Stimulated activated CD4-positive, alpha-beta T cell treated with anti-CD3 and anti-CD28 coated beads, Interleukin-4, amount 100 ng/mL, for 24 hours (primary cell): ENCODE measurements at regions not wholly inside any gene's neighbourhood (a gene's known extent, or its start where the extent isn't known, plus 50 kb on each side); places are given as distances from the start of the nearest gene placed in this dataset.

Experiments
- DNase-seq: peaks from one replicate; pipeline ENCODE4 v3.0.0-alpha.2; 2020

DNA sequence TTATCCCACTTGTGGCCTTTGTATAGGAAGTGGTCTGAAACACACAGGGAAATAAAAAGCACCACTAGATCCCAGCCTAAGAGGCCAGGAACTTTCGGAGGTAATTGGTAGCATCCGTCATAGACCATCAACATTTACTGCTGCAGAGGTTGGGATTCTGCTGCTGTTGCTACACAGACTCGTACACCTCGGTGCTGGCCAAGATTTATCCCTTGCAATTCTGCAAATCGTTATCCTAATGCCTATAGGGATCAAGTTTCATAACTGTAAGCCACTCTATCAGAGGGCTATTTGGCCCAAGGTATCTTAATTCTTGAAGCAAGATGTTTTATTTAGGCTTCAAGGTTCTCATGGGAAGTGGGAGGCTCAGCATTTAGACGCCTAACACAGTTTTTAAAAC, 913.6 kb downstream of the GALC start:
- DNase-seq, result no peak

DNA sequence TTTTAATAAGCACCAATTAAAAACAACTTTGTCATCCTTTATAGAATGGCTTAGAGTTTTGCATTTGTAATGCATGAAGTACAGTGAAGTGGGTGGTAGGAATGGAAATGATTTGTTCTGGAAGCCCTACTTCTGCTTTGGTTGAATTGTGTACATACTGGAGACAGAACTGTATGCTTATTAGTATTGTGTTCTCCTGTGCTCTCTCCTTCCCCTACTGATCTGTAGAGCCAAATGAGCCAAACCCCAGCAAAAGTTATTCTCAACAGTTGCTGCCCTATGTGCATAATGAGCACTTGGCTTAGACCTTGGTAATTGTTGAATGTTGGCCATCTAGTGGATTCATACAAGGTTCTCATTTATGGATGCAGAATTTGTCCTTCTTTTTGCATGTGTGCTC, 916.1 kb downstream of the GALC start:
- DNase-seq, result no peak

DNA sequence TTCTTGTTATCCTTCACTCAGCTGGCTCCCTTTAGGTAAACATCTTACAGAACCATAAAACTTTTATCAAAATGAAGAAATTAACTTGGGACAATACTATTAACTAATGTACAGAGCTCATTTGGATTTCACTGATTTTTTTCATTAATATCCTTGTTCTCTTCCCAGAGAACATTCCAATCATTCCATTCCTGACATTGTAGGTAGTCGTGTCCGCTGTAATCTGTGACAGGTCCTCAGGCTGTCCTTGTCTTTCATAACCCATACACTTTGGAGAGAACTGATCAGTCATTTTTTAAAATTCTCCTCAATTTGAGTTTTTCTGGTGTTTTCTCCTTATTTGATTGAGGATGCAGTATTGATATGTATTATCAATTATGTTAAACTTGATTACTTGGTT, 916.8 kb downstream of the GALC start:
- DNase-seq, result no peak

DNA sequence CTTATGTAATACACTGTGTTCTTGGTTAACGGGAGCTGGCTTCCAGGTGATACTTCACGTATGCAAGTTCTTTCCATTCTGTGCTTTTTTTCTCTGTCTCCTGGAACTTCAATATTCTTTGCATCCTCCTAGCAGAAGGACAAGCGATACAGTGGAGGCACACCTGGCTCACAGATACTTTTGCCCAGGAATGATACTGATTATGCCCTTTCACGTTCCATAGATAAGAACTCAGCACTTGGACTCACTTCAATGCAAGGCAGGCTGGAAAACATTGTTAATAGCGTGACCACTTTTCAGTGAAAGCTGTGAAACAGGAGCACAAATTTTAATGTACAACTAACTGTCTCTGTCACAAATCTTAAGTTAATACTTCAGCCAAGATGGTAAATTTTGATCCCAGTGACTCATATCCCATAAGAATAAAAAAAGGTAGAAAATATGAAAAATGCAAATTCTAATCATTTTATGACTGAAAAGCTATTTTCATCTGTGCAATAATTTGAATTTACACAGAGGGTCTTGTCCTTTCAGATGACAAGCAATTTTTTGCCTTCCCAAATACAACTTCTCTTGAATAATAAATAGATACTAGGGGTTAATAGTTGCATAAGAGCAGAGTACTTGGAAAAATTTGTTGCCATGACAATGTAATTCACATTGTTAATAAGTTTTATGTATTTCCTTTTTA, 919.0 kb downstream of the GALC start:
- no peak for DNase-seq

DNA sequence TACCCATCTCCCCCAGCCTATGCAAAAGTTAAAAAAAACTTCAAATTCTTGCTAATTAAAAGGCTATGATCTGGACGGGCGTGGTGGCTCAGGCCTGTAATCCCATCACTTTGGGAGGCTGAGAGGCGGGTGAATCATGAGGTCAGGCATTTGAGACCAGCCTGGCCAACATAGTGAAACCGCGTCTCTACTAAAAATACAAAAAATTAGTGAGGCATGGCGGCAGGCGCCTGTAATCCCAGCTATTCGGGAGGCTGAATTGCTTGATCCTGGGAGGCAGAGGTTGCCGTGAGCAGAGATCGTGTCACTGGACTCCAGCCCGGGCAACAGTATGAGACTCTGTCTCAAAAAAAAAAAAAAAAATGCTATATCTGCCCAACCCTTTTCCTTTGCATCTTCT, 925.4 kb downstream of the GALC start:
- no peak for DNase-seq

DNA sequence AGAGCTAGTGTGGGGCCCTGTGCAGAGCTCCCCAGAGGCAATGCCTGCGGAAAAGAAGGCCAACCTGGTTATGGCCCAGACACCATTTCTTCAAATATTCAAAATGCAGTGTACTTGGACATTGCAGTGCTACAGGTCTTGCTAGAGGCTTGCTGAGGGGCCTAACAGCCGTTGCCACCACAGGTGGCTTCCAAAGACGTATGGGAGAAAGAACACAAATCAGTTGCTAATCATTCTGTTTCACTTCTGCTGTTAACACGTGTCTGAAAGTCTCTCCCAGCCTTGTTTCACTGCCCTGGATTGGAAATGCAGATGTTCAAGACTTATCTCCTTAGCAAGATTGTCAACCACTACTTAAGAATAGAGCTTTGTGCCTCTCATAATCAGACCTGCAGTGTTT, 925.9 kb downstream of the GALC start:
- DNase-seq, result no peak

DNA sequence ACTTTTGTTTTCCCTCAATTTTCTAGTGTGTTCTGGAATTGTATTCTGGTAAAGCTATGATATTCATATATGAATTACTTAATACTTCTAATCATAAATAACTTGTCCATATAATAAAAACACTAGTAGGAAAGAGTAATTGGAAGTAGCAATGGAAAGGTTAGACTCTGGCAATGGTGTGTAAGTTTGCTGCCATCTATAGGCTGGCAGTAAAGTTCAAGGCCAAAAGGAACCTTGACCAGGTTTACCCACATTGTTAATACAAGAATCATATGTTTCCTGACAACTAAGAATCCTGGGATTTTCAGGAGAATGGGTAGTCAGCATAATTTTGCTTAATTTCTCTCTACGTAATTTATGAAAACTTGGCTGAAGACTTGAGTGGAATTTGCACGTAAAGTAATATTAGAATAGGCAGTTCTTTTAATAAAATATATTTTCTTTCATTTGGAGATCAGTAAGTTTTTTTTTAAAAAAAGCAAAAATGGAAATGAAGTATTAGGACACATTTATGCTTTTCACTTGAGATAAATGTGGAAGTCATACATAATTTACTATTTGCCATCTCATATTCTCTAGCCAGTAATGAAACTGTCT, 926.7 kb downstream of the GALC start:
- DNase-seq, result no peak

DNA sequence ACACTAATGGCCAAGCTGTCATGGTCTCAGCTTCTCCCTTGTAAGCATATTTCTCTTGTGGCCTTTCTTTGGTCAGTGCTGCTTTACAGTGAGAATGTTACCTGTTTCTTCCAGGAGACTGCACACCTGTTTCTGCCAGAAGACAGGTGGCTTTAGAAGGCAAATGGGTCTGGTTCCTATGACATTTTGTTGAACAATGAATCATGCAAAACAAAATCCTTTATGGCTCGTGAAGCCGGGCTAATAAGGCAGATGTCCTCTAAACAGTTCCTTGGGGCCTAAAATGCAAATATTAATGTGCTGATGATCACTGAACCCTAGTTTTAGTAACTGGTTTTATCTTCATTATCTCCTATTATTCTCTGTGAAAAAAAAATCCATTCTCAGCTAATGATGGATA, 927.6 kb downstream of the GALC start:
- DNase-seq, result no peak

DNA sequence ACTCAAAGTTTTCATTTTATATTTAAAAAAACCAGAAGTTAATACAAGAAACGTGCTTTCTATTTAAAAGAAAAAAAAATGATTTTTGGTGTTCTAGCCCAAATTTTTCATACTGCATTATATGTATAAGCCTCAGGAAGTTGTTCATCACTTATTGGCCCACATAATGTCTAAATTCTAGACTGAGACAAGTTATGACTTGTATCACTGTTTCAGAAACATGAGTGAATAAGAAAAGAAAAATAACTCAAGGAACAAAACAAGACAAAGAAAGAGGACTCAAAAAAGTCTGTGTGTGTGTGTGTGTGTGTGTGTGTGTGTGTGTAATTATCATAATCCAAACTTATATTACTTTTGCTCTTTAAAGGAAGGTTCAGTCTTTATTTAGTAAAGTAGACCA, 929.8 kb downstream of the GALC start:
- no peak for DNase-seq

DNA sequence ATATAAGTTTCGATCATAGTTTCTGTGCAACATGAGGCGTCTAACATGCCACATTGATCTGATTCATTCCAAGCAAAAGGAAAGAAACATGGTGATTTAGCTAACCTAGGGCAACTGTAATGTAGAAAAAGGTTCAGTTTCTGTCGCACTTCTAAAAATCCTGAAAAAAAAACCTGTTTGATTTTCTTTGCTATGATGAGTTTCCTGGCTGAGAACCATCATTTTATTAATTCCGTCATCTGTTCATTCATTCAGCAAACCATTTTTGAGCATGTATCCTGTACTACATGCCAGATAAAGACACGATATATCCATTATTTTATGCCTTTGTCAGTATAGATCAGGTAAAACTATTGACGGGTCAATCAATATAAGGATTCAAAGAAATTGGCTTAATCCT, 932.6 kb downstream of the GALC start:
- no peak for DNase-seq

DNA sequence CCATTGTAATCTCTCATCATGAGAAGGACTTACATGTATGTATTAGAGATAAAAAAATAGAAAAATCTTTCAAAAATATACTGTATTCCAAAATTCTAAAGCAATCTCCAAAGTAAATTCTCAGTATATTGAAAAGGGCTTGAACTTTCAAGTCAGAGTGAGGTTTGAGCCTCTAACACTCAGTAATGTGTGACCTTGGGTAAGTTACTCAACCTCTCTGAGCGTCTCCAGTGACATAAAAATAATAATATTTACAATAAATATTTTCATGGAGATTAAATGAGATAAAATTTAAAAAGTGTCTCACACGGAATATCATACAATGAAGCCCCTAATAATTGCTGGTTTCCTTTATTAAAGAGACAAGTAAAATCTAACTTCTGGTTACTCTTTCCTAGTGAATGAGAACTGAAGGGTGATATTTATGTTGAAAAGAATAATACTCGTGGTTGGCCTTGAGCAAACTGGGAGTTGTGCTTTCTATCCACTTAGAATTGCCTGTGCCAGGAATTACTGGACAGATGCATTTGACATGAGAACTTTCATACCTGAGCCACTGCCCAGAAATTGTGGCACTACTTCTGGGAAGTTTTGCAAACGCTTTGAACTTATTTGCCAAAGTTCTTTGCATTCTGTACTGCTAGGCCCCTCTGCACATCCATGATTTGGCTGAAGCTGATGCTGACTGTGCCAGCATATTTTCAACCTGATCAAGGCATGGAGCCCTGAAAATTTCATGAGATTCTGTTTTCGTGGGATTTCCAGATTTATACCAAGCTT, 933.7 kb downstream of the GALC start:
- DNase-seq, result no peak

DNA sequence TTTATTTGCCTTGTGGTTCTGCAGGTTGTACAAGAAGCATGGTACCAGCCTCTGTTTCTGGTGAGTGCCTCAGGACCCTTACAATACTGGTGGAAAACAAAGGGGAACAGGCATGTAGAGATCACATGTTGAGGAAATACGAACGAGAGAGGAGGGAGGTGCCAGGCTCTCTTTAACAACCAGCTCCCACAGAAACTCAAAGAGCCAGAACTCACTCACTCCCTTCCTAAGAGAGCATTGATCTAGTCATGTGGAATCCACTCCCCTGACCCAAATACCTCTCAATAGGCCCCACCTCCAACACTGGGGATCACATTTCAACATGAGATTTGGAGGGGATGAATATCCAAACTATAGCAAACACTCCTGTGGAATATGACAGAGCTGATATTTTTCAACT, 938.0 kb downstream of the GALC start:
- no peak for DNase-seq

DNA sequence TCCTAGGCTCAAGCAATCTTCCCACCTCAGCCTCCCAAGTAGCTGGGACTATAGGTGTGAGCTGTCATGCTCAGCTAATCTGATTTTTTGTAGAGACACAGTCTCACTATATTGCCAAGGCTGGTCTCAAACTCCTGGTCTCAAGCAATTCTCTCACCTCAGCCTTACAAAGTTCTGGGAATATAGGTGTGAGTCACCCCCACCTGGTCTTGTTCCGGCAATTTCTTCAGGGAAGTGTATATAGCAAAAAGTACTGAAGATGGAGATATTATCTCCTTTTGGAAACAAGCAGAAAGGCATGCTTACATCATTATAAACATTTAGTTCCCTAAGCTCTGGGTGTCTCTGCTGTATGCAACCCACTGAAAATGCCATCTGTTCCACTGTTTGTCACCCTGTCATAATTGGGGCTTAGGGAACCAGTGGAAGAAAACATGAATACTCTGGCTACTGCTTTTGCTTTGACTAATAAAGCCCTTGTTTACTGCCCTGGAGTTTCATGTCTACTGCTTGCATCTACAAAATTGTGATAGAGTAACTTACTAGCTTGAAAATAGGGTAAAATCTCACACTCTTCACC, 940.2 kb downstream of the GALC start:
- no peak for DNase-seq

DNA sequence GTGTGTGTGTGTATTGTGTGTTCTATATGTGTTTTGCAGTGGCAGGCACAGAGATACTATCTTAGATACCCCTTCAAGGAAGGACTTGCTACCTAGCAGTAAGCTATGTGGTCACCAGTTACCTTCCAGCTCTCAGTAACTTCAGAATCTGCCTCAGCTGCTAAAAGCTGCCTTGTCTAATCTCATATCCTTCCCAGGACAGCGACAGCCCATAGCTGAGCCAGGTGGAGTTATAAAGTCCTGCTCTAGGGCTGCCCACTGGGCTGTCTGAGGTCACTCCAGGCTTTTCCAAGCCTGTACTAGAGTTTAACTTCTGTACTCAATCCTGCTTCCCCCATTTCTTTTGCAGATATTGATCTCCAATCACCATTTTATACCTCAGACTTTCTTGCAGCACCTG, 942.6 kb downstream of the GALC start:
- DNase-seq, result no peak

DNA sequence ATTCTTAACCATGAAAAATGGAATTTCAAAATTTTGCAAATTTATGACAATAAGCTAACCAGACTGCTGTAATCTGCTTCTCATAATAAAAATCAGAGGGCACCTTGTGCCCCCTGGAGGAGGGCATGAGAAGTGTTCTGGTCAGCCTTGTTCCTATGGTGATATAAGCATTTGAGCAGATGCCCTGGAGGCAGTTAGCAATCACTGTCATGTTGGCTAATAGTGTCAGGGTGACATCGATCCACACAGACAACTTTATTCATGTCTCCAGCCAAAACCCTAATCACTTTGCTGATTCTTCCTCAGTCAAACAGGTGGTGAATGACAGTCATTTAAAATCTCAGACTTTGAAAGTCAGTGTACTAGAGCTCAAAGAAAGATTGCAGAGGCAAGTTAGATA, 943.0 kb downstream of the GALC start:
- DNase-seq, result no peak

DNA sequence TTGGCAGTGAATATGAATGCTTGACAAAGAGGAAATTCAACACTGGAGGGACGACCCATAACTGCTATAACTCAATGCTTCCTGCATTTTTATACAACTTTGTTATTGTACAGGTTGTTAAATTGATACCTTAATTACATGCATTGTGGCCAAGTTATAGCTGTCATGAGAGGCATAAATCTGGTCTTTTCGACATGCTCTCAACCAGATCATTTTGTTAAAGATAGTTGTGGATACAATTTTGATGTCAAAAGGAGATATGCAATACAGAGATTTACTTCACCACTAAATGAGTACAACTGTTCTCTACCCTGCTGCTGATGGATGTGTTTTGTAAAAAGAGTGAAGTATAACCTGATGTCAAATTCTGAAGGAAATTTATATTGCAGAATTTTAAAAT, 946.0 kb downstream of the GALC start:
- DNase-seq, result no peak

DNA sequence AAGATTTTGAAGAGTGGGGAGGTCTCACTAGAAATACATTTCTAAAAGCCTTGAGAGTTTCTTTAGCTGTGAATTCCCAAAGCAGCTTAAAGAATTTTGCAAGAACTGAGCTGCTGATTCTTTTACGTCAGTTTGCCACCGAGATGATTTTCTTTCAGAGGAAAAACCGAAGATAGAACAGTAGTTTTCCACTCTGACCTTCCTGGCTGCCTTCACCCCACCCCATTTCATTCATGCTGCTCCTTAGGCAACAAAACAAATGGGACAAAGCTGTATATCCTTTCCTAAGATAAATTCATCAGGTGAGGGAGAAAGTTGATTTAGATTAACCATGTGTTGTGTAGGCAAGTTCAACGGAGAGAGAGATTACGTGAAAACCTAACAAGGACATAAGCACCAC, 947.0 kb downstream of the GALC start:
- no peak for DNase-seq

DNA sequence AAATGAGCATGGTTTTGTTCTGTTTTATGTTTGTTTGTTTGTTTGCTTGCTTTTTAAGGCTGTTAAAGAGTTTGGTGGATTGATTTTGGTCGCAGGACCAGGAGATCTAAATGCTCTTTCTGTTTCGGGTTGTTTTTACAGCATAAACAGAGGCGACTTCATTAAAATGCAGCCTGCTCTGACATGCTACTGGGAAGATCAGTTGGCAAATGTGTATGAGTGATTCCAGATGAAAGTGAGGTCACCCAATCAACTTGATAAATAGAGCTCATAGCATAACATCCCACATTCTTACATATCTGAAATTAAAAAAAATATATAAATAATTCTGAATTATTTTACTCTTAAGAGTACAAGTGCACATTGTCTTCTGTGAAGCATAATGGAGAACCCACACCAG, 947.7 kb downstream of the GALC start:
- DNase-seq, result no peak

DNA sequence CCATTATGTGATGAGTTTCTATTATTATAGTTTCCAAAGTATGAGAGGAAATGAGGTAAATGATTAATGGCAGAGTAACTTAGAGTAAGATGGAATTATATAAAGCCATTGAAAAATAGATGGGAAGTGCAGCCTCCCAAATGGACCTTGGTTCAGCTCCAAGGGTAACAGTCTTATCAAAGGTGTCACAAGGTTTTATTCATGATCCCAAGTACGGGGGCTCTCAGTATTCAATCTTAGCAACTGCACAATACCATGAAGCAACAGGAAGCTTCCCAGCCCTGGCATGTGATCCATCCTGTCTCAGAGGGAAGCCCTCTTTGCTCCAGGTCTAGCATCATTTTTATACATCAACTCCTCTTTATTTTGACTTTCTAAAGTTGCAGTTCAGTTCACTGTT, 948.2 kb downstream of the GALC start:
- DNase-seq, result no peak

DNA sequence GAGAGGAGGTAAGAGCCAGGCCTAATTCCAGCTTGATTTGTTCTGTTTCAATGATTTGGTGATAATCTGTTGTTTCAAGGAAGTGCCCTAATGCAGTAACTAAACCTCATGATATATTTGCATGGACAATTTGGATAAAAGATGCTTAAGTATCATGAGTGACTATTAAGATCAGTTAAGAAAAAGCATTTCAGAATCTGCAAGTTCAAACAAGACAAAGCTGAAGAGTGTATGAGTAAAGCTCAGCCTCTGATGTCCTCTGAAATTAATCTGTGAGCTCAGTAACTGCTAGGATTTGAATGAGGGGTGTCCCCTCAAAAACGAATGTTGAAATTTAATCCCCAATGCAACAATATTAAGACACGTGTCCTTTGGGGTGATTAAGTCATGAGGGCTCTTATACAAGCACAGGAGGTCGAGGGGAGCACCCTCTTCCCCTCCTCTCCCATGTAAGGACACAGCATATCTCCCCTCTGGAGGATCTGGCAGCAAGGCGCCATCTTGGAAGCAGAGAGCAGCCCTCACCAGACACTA, 949.2 kb downstream of the GALC start:
- DNase-seq, result no peak

DNA sequence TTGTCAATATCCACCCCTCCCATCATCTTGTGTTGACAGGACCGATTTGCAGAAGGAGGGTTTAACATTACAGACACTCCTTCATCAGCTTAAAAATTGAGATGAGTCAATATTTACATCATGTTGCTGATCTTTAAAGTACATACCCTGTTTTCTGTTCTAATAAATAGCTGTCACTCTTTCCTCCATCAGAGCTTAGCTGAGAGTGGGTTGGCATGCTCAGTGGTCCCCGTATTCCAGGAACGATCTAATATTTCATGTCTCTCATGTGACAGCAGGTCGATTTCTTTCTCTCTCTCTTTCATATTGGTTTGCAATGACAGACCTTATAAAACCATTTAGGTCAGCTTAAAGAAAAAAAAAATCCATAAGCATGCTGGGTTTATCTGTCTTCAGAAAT, 950.6 kb downstream of the GALC start:
- no peak for DNase-seq

DNA sequence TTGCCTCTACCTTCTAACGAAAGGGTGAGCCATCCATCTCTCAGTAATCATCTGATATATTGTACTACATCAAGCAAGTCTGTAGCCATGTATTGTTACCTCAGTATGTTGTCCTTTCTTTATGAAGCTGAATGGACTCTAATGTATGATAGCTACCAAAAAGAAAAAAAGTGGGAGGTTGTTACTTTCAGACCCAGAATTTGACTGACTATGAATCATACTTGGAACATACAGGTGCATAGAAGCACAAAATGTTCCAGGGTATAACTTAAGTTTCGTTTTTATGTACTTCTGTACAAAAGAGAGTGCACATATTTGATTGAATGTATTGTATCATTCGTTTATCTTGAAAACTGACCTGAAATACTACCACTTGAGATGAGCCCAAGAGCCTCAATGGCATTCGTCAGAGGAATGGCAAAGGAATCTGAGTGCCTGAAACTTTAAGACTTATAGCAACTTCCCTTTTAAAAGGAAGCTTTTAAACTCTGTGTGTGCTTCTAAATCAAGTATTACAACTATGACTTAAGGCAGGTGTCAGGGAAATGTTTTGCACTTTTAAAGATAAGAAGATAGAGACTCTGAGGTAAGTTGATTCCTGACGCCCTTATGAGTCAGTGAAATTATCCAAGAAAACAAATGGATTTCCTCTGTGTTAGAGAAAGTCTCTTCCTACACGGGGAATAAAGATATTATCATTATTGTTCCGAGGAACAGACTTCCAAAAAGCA, 951.5 kb downstream of the GALC start:
- DNase-seq, result no peak

DNA sequence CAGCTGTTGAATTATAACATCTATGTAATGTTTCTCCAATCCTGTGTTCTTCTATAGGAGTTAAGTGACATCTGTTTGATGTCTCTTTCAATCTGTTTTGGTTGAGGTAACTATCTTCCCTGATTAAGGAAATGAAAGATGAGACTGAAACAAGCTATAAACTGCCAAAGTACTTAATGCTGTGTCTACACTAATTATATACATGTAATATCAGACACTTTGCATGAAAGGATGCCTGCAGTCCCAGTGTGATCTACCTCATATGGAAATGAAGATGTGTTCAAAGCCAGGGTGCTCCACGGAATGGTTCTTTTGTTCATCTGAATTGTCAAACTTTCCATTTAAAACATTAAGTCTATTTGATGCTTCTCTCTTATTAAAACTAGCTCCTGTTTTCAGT, 958.3 kb downstream of the GALC start:
- no peak for DNase-seq
